ENCODE measurements at regions not wholly inside any gene's neighbourhood (a gene's known extent, or its start where the extent isn't known, plus 50 kb on each side); places are given as distances from the start of the nearest gene placed in this dataset.

DNA sequence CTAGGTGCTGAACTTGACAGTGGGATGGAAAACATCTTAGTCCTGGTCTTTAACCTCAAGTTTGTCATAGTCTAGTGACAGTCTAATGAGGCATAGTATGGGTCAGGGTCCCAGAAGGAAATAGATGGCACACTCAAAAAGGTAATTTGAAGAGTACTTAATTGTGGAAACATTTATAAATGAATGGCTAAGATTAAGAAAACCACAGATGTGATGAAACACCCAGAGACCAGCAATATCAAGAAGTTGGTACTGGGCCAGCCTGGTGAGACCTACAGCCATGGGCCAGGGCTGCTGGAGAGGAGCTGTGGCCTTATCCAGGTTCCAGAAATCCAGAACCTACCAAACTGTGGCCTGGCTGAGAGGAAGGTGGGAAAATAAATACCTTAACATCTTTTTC, 93.5 kb upstream of the ATG10 start:
- TF ChIP-seq NR3C1 (CRISPR knock-in tag; conservative IDR thresholded peaks at IDR 0.05; ENCODE audit: low read depth) (no peak), MYBL2 (CRISPR knock-in tag; IDR thresholded peaks at IDR 0.05) (no peak), KAT7 (CRISPR knock-in tag; IDR thresholded peaks at IDR 0.05; ENCODE audit: borderline replicate concordance) (no peak), NR2C2 (CRISPR knock-in tag; IDR thresholded peaks at IDR 0.05) (no peak), TEAD1 (CRISPR knock-in tag; IDR thresholded peaks at IDR 0.05) (no peak), GABPB1 (CRISPR knock-in tag; IDR thresholded peaks at IDR 0.05) (no peak), TEAD4 (CRISPR knock-in tag; IDR thresholded peaks at IDR 0.05) (no peak), PRRX2 (CRISPR knock-in tag; IDR thresholded peaks at IDR 0.05) (no peak), SP1 (CRISPR knock-in tag; conservative IDR thresholded peaks at IDR 0.05) (no peak)
- TF ChIP-seq, protein P1, sequence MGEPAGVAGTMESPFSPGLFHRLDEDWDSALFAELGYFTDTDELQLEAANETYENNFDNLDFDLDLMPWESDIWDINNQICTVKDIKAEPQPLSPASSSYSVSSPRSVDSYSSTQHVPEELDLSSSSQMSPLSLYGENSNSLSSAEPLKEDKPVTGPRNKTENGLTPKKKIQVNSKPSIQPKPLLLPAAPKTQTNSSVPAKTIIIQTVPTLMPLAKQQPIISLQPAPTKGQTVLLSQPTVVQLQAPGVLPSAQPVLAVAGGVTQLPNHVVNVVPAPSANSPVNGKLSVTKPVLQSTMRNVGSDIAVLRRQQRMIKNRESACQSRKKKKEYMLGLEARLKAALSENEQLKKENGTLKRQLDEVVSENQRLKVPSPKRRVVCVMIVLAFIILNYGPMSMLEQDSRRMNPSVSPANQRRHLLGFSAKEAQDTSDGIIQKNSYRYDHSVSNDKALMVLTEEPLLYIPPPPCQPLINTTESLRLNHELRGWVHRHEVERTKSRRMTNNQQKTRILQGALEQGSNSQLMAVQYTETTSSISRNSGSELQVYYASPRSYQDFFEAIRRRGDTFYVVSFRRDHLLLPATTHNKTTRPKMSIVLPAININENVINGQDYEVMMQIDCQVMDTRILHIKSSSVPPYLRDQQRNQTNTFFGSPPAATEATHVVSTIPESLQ (CRISPR knock-in tag; IDR thresholded peaks at IDR 0.05), result no peak
- TF ChIP-seq, protein P2, sequence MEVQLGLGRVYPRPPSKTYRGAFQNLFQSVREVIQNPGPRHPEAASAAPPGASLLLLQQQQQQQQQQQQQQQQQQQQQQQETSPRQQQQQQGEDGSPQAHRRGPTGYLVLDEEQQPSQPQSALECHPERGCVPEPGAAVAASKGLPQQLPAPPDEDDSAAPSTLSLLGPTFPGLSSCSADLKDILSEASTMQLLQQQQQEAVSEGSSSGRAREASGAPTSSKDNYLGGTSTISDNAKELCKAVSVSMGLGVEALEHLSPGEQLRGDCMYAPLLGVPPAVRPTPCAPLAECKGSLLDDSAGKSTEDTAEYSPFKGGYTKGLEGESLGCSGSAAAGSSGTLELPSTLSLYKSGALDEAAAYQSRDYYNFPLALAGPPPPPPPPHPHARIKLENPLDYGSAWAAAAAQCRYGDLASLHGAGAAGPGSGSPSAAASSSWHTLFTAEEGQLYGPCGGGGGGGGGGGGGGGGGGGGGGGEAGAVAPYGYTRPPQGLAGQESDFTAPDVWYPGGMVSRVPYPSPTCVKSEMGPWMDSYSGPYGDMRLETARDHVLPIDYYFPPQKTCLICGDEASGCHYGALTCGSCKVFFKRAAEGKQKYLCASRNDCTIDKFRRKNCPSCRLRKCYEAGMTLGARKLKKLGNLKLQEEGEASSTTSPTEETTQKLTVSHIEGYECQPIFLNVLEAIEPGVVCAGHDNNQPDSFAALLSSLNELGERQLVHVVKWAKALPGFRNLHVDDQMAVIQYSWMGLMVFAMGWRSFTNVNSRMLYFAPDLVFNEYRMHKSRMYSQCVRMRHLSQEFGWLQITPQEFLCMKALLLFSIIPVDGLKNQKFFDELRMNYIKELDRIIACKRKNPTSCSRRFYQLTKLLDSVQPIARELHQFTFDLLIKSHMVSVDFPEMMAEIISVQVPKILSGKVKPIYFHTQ (CRISPR knock-in tag; IDR thresholded peaks at IDR 0.05), result no peak
- TF ChIP-seq, protein P3, sequence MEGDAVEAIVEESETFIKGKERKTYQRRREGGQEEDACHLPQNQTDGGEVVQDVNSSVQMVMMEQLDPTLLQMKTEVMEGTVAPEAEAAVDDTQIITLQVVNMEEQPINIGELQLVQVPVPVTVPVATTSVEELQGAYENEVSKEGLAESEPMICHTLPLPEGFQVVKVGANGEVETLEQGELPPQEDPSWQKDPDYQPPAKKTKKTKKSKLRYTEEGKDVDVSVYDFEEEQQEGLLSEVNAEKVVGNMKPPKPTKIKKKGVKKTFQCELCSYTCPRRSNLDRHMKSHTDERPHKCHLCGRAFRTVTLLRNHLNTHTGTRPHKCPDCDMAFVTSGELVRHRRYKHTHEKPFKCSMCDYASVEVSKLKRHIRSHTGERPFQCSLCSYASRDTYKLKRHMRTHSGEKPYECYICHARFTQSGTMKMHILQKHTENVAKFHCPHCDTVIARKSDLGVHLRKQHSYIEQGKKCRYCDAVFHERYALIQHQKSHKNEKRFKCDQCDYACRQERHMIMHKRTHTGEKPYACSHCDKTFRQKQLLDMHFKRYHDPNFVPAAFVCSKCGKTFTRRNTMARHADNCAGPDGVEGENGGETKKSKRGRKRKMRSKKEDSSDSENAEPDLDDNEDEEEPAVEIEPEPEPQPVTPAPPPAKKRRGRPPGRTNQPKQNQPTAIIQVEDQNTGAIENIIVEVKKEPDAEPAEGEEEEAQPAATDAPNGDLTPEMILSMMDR (IDR thresholded peaks at IDR 0.05), result no peak
- TF ChIP-seq, protein P4, sequence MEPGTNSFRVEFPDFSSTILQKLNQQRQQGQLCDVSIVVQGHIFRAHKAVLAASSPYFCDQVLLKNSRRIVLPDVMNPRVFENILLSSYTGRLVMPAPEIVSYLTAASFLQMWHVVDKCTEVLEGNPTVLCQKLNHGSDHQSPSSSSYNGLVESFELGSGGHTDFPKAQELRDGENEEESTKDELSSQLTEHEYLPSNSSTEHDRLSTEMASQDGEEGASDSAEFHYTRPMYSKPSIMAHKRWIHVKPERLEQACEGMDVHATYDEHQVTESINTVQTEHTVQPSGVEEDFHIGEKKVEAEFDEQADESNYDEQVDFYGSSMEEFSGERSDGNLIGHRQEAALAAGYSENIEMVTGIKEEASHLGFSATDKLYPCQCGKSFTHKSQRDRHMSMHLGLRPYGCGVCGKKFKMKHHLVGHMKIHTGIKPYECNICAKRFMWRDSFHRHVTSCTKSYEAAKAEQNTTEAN (CRISPR knock-in tag; IDR thresholded peaks at IDR 0.05), result no peak

Data from WTC11 (cell line).